Heart left ventricle (tissue), 13 donors: ENCODE measurements at regions not wholly inside any gene's neighbourhood (a gene's known extent, or its start where the extent isn't known, plus 50 kb on each side); places are given as distances from the start of the nearest gene placed in this dataset.

Source experiments
- POLR2A ChIP-seq, 2 donors: fragments of 450-650 bp; IDR thresholded peaks; one replicate each; pipeline ENCODE4 v1.6.1; 2017; ENCODE audit warnings: antibody characterized with exemption in 2 of 2, mild to moderate bottlenecking in 2 of 2, moderate library complexity in 2 of 2
- TF ChIP-seq, protein P1 (sequence below), 12 donors: fragments of 200-600 bp; sonication (generic) in 4 of 12; IDR thresholded peaks; one replicate each; pipeline versions ENCODE4 v1.5.0 to v1.8.0; 2018 to 2022; ENCODE audit warnings: antibody characterized with exemption in 12 of 12, mild to moderate bottlenecking in 5 of 12
- donor health status: ischemic (EF 13 %, LVEDD 7.1; RV severe dilation, severe dysfunction).
- donor health status: DM: no; HTN: yes; CAD: no.
- donor health status: DM: no; HTN: no; CAD: no.
- donor health status: ischemic (EF 25% LVEDD 6.9; RV normal size, moderate dysfunction).
- donor health status: ischemic (EF 25% LVEDD 5.7; RV mildly dilated, moderate dysfunction).
- donor health status: ischemic (EF 35%, LVEDD 5.7; RV mildly dilated, moderate dysfunction).
- donor health status: nonischemic (EF 11% LVEDD 7.7; RV severe dilation, severe dysfunction).
- donor health status: DM: yes; HTN: yes; CAD: no.
- donor health status: PGD.
- donor health status: ischemic (EF 29% LVEDD 5.4; RV normal size, mild dysfunction).
- donor health status: nonischemic (EF 23%, LVEDD 6.1; RV moderate dilation, normal function).

DNA sequence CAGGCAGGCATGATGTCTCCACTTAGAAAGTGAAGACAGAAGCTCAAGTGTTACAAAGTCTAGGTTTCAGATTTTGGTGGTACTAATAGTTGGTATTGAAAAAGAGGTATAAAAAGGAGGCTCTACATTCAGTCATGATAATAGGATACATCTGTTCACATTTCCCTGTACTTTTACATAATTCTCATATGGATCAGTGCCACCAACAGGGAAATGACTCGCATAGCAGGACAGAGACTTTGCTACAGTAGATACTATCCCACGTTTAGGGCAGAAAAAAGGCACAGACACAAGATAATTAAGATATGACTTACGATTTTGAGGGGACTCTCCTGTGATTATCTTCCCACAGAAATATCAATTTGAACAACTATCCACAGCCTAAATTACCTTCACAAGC lies 1062.9 kb upstream of the EPHA6 start:
- TF ChIP-seq, protein P1, sequence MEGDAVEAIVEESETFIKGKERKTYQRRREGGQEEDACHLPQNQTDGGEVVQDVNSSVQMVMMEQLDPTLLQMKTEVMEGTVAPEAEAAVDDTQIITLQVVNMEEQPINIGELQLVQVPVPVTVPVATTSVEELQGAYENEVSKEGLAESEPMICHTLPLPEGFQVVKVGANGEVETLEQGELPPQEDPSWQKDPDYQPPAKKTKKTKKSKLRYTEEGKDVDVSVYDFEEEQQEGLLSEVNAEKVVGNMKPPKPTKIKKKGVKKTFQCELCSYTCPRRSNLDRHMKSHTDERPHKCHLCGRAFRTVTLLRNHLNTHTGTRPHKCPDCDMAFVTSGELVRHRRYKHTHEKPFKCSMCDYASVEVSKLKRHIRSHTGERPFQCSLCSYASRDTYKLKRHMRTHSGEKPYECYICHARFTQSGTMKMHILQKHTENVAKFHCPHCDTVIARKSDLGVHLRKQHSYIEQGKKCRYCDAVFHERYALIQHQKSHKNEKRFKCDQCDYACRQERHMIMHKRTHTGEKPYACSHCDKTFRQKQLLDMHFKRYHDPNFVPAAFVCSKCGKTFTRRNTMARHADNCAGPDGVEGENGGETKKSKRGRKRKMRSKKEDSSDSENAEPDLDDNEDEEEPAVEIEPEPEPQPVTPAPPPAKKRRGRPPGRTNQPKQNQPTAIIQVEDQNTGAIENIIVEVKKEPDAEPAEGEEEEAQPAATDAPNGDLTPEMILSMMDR (IDR thresholded peaks at IDR 0.05) = no peak
- no peak for TF ChIP-seq POLR2A (IDR thresholded peaks at IDR 0.05)
